T-helper 2 cell (primary cell): ENCODE measurements at regions not wholly inside any gene's neighbourhood (a gene's known extent, or its start where the extent isn't known, plus 50 kb on each side); places are given as distances from the start of the nearest gene placed in this dataset.

ENCODE experiments used
- DNase-seq, 5 experiments: peaks; one replicate each; pipeline versions ENCODE4 v3.0.0 to v3.0.0-alpha.2; 2012 to 2022

- DNase-seq = no peak
These were observed 405.3 kb downstream of the RRAGC start for GRCh38 chr1:38454236-38454635.

DNA sequence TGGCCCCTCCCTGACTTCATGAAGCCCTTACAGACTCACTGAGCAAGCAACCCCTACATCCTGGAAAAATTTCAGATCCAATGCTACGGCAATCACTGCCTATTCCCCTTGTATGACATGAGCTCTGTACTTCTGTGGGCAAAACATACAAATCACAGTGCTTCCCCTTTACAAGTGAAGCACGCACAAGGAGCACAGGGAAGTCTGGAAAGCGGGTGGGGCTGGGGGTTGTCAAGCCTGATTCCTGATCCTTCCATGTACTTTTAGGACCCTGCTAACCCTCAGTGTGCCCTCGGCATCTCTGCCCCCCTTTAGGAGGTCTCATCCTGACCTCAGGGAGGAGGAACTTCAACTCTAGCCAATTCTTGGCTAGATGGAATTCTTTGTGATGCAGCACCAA, 405.7 kb upstream of the POU3F1 start:
- no peak for DNase-seq

GRCh38 chr1:38451541-38451993, 405.0 kb upstream of the POU3F1 start:
- DNase-seq = no peak

- DNase-seq = no peak
These were observed 402.3 kb upstream of the POU3F1 start for GRCh38 chr1:38448893-38449292.

DNA sequence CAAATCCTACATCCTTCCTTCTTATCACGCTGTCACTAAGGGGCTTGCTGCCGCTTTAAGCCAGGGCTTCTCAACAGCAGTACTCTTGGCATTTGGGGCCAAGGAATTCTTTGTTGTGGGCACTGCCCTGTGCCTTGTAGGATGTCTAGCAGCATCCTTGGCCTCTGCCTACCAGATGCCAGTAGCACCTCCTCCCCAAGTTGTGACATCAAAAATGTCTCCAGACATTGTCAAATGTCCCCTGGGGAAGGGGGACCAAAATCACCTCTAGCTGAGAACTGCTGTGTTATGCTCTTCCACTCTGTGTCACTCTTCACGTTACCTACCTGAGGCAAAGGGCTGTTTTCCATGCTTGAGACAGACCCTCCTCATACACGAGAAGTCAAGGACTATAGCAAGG, 400.3 kb upstream of the POU3F1 start:
- no peak for DNase-seq

DNA sequence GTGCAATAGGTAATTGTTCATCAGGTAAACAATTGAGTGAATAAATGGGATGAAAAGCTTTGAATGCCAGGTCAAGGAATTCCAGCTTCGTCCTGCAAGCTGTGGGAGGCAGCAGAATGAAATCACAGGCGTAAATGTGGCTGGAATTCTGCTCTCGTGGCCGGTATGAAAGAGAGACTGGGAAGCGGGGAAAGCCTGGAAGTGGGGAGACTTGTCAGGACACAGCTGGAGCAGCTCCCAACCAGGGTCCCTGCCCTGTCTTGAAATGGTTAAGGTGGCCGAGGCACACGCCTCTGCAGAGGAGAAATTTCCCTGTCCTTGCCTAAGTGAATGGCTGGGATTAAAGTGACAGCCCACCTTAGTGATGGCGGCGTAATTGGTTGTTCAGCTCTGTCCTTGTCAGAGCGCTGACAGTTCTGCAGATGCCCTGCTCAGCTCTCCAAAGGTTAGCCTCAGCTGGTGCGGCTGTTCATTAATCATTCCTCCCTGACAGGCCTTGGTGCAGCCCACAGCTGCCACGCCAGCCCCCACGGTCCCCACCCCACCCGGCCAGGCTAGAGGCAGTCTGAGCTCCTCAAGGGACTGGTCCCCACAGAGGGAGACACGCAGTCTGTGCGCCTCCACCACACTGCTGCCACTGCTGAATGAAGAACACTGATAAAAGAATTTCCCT, 398.3 kb upstream of the POU3F1 start:
- DNase-seq = no peak

GRCh38 chr1:38444311-38444710, 397.7 kb upstream of the POU3F1 start:
- DNase-seq = no peak

DNA sequence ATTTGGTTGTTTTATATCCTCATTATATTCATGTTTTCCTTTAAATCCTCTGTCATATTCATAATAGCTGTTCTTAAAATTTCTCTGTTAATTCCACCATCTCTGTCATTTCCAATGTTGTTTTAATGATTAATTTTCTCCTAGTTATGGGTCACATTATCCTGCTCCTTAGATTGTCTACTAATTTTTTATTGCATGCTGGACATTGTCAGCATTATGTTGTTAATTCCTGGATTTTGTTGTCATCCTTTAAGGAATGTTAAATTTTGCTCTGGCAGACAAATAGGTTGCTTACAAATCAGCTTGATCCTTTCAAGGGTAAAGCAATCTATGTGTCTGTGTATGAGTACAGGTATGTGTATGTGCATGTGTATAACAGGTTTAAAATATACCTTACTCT, 393.8 kb upstream of the POU3F1 start:
- no peak for DNase-seq

DNA sequence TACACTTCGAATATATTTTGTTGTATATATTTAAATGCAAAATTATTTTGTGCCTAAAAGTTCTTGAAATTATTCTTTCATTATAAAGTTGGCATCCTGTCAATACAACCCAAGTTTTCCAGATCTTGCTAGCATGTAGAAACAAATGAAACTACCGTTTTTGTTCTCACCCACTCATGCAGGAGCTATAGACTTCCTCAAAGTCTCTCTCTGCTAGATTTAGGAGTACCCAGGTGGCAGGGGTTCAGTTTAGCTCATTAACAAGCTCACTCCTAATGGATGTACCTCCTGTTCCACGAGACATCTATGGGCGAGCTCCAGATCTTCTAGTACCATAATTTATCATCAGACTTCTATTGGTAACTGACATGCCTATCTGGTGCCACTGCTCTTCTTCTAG, 390.2 kb upstream of the POU3F1 start:
- DNase-seq = no peak

DNA sequence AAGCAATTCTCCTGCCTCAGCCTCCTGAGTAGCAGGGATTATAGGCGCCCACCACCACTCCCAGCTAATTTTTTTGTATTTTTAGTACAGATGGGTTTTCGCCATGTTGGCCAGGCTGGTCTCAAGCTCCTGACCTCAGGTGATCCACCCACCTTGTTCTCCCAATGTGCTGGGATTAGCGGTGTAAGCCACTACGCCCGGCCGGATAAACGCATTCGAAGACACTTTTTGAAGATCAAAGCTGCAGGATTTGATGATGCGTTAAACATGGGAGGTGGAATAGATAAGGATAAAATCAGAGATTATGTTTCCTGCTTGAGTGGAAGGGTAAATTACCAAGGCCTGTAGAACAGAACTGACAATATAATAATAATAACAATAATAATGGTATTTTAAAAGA, 389.4 kb upstream of the POU3F1 start:
- DNase-seq = no peak

- DNase-seq = no peak
These were observed 386.6 kb upstream of the POU3F1 start for GRCh38 chr1:38433084-38433722.

- no peak for DNase-seq
These were observed 385.2 kb upstream of the POU3F1 start for GRCh38 chr1:38431535-38432376.

DNA sequence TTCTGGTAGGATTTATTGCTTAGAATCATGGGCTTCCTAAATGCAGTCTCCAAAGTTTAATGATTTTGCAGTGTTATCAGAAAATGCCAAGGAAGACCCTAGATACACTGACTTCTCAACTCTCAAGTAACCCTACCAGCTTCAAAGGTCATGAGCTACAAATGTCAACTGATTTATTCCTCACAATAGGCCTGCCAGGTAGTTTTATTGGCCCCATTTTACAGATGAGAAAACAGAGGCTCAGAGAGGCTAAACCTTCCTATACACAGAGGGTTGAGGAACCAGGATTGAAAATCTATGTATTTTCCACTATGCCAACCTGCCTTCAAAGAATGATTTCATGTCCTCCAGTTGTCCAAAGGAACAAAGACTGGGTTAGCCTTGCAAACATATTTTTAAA, 384.4 kb upstream of the POU3F1 start:
- no peak for DNase-seq

DNA sequence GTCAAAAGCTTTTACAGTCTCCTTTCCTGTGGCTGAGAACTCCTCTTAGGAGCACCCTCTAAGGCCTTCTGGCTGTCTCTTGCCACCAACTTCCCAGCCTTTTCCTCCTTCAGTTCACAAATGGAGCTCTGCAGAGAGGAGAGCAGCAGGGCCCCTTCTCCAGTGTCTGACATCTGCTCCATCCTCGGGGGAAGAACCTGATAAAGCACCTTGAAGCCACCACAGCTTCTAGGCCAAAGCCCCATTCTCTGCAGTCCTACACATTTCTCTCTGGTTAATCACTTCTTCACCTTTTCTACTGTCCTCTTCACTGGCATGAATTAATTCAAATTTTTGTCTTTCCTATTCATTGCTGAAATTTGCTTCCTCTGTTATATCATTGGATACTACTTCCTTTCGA, 378.1 kb upstream of the POU3F1 start:
- DNase-seq = no peak

- no peak for DNase-seq
These were observed 374.1 kb upstream of the POU3F1 start for GRCh38 chr1:38420666-38421065.

DNA sequence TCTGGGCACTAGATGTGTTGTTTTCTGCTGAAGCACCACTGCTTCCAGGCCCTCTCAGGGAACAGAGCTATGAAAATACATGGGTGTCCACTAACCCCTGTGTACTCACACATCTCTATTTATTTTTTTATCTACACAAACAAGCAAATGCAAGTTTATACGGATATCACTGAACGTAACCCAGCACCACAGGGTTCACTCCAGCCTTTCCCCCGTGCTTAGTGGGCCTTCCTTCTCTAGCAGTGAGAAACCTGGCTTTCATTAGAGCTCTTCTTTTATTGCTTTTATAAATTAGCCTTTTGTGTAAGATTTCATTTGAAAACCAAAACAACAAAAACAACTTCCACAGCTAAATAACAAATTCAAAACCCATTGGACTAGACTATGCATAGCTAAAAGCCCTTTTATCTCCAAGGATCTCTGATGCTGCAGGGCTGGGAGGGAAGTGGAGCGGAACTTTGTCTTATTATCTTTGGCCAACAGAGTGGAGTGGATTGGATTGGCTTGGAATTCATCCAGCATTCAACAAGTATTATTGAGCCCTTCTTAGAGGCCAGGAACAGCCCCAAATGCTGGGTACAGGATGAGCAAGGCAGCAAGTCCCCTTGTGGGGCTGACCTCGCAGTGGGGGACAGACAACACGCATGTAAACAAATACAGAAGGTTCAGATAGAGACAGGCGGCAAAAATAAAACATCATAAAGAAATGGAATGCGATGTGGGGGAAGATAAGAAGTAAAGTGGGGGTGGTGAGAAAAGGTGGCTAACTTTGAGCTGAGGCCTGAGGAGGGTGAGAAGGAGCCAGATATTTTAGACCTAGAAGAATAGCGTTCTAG, 371.8 kb upstream of the POU3F1 start:
- DNase-seq = no peak

- DNase-seq = peak in 1 of 5 experiments; percentile 1
These were observed 357.1 kb upstream of the POU3F1 start for GRCh38 chr1:38403667-38404066.

- no peak for DNase-seq
These were observed 355.7 kb upstream of the POU3F1 start for GRCh38 chr1:38402230-38402815.

- no peak for DNase-seq
These were observed 350.0 kb upstream of the POU3F1 start for GRCh38 chr1:38396606-38397005.

DNA sequence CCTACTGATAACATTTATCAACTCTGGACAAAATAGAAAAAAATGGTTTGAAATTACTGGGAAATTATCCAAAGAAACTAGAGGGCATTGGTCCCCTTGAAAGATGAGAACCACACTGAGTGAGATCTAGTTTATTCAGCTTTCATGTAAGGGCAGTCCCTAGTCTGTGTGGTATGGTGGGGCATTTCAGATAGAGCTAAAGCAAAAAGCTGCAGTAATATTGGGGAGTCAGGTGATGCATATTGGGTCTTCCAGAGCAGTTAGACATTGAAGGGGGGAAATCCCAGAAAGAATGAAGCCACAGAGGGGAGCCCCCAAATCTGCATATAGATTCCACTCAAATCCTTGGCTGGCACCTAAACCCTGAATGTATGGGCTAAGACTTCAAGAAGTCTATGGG, 347.7 kb upstream of the POU3F1 start:
- DNase-seq = no peak

DNA sequence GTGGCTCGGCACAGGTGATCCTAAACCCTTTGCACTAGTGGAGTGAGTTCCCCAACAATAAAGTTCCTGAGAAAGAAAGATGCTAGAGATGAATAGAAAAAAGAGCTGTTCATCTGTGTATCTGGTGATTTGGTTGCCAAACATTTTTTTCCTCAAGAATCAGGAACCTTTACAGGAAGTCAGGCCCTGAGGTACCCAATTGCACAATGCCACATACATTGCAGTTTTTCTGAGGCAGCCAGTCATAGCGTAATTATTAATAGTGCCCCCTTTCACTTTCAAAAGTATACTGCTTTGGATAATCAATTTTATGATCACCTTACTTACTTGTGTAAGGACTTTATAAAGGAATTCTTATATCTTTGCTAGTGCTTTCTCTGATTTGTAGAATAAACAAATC, 346.3 kb upstream of the POU3F1 start:
- DNase-seq = no peak

- no peak for DNase-seq
These were observed 334.7 kb upstream of the POU3F1 start for GRCh38 chr1:38381256-38381655.

DNA sequence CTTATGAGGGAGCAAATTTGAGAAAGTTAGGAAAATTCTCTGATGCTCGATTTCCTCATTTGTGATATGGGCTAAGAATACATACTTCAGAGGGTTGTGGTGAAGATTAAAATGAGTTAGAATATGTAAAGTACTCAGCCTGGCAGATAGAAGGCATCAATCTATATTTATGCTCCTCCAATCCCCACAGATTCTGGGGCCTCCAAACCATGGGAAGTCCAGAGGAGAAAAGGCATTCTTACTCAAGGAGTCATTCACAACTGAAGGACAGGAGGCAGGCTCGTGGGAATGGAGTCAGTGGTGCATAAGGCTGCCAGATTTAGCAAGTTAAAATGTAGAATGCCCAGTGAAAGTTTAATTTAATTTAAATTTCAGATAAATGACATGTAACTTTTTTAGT, 330.0 kb upstream of the POU3F1 start:
- DNase-seq = no peak
